ENCODE measurements at regions not wholly inside any gene's neighbourhood (a gene's known extent, or its start where the extent isn't known, plus 50 kb on each side); places are given as distances from the start of the nearest gene placed in this dataset.

GRCh38 chr9:126556560-126557250, 57.0 kb upstream of the LMX1B start:
- DNase-seq: no peak
- WGBS, 3 donors: 61 to 75% (median 68%) methylated on average over 21 of the region's 21 CpGs
- peak in 1 of 4 donors; percentile 33 for ATAC-seq

GRCh38 chr9:126558051-126558665, 55.6 kb upstream of the LMX1B start:
- WGBS, 3 donors: 11 to 23% (median 14%) methylated on average over 4 to 6 of the region's 6 CpGs

More at GRCh38 chr9:126556560-126557250, 57.0 kb upstream of the LMX1B start:
- H3K4me3 ChIP-seq: no peak overlapping the region
- intact Hi-C loops (cut with DNase I): loop anchor here in 1 of 2 donors (5.0 kb wide), 1 partner anchor 54 kb away; no protein-coding TSS in a partner anchor
- H3K4me1 ChIP-seq: no peaks in the 10 kb centered on the region
- peaks cover 0 to 4% (median 0%) of the 10 kb centered on the region in 3 donors for H3K27me3 ChIP-seq (ENCODE audit: insufficient read depth in 3 of 3, low read length in 2 of 3)
- H3K36me3 ChIP-seq (ENCODE audit: insufficient read depth in 1 of 2, low read depth in 1 of 2): no peaks in the 10 kb centered on the region
- no peak for TF ChIP-seq CTCF (IDR thresholded peaks at IDR 0.05)
- H3K9me3 ChIP-seq: no peaks in the 10 kb centered on the region
- H3K27ac ChIP-seq: no peak overlapping the region

DNA sequence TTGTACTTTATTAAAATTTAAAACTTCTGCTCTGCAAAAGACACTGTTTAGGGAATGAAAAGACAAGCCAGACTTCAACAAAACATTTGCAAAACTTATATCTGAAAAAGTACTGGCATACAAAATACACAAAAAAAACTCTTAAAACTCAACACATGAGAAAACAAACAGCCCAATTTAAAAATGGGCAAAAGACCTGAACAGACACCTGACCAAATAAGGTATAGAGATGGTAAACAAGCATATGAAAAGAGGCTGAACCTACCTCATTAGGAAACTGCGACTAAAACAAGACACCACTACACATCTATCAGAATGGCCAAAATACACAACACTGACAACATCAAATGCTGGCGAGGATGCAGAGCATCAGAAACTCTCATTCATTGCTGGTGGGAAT, 54.4 kb upstream of the LMX1B start:
- Histone ChIP-seq H3K4me3 (no peak overlapping the region), H3K4me1 (no peaks in the 10 kb centered on the region), H3K27ac (no peak overlapping the region), H3K9me3 (no peaks in the 10 kb centered on the region), H3K27me3 (ENCODE audit: insufficient read depth in 3 of 3, low read length in 2 of 3) (peaks cover 0 to 21% (median 4%) of the 10 kb centered on the region in 3 donors), H3K36me3 (ENCODE audit: insufficient read depth in 1 of 2, low read depth in 1 of 2) (no peaks in the 10 kb centered on the region)
- ATAC-seq: no peak
- TF ChIP-seq CTCF (IDR thresholded peaks at IDR 0.05): no peak
- intact Hi-C loops (cut with DNase I): loop anchor here in 1 of 2 donors (5.0 kb wide), 1 partner anchor 57 kb away; no protein-coding TSS in a partner anchor
- no peak for DNase-seq
- WGBS, 3 donors: 89 to 92% (median 90%) methylated on average over 2 of the region's 2 CpGs

More at GRCh38 chr9:126558051-126558665, 55.6 kb upstream of the LMX1B start:
- TF ChIP-seq CTCF (IDR thresholded peaks at IDR 0.05): peak; percentile 87
- Histone ChIP-seq H3K4me3 (no peak overlapping the region), H3K9me3 (no peaks in the 10 kb centered on the region), H3K4me1 (no peaks in the 10 kb centered on the region), H3K27me3 (ENCODE audit: insufficient read depth in 3 of 3, low read length in 2 of 3) (peaks cover 0 to 13% (median 0%) of the 10 kb centered on the region in 3 donors), H3K27ac (no peak overlapping the region), H3K36me3 (ENCODE audit: insufficient read depth in 1 of 2, low read depth in 1 of 2) (no peaks in the 10 kb centered on the region)
- peak; percentile 72 to 85 (median 84) for ATAC-seq
- intact Hi-C loops (cut with DNase I): loop anchor here (1.0 to 5.0 kb wide), 2 partner anchors 56 to 57 kb away; no protein-coding TSS in a partner anchor
- peak; percentile 49 to 73 for DNase-seq

DNA sequence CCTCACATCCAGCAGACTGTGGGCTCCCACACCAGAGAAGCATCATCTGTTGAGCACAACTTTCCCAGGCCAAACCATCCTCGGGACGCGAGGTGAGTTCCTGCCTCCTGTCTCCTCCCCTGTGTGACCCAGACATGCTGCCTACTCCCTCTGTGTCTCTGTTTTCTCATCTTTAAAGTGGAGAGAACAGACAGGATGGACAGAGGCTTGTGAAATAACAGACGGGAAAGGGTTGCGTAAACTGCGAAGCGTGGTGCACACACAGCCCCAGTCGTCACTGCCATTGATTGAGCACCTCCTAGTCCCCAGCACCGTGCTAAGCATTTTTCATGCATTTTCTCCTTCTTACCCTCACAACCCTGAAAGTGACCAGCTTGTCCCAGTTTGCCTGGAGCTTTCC, 52.1 kb upstream of the LMX1B start:
- peaks cover 0 to 40% (median 11%) of the 10 kb centered on the region in 3 donors for H3K27me3 ChIP-seq (ENCODE audit: insufficient read depth in 3 of 3, low read length in 2 of 3)
- H3K4me1 ChIP-seq: no peaks in the 10 kb centered on the region
- no peak for TF ChIP-seq CTCF (IDR thresholded peaks at IDR 0.05)
- ATAC-seq (no peak), DNase-seq (no peak)
- intact Hi-C loops (cut with DNase I): no loop called here
- WGBS, 3 donors: 50 to 56% (median 54%) methylated on average over 9 of the region's 9 CpGs
- H3K36me3 ChIP-seq (ENCODE audit: insufficient read depth in 1 of 2, low read depth in 1 of 2): no peaks in the 10 kb centered on the region
- H3K4me3 ChIP-seq: no peak overlapping the region
- H3K27ac ChIP-seq: no peak overlapping the region
- H3K9me3 ChIP-seq: no peaks in the 10 kb centered on the region
